ENCODE measurements at regions not wholly inside any gene's neighbourhood (a gene's known extent, or its start where the extent isn't known, plus 50 kb on each side); places are given as distances from the start of the nearest gene placed in this dataset.
A peak's percentile ranks its signal among the peaks of the same experiment; 100 is the strongest.

DNA sequence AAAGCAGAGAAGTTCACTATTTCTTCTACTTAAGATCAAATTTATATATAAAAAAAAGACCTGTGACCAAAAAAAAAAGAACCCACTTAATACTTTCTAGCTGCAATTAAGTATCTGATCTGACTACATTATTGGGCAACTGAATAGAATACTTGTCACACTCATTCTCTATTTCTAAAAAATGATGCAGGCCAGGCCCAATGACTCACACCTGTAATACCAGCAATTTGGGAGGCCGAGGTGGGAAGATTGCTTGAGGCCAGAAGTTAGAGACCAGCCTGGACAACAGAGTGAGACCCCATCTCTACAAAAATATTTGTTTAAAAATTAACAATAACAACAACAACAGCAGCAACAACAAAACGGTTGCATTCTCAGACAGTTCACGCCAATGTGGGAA, 108.8 kb upstream of the BMP2K start:
- DNase-seq (ENCODE audit: low read depth): no peak
- H3K4me3 ChIP-seq (ENCODE audit: low read length): no peak overlapping the region
- TF ChIP-seq, protein P1, sequence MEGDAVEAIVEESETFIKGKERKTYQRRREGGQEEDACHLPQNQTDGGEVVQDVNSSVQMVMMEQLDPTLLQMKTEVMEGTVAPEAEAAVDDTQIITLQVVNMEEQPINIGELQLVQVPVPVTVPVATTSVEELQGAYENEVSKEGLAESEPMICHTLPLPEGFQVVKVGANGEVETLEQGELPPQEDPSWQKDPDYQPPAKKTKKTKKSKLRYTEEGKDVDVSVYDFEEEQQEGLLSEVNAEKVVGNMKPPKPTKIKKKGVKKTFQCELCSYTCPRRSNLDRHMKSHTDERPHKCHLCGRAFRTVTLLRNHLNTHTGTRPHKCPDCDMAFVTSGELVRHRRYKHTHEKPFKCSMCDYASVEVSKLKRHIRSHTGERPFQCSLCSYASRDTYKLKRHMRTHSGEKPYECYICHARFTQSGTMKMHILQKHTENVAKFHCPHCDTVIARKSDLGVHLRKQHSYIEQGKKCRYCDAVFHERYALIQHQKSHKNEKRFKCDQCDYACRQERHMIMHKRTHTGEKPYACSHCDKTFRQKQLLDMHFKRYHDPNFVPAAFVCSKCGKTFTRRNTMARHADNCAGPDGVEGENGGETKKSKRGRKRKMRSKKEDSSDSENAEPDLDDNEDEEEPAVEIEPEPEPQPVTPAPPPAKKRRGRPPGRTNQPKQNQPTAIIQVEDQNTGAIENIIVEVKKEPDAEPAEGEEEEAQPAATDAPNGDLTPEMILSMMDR (conservative IDR thresholded peaks at IDR 0.05; ENCODE audit: low read depth, low read length): no peak

DNA sequence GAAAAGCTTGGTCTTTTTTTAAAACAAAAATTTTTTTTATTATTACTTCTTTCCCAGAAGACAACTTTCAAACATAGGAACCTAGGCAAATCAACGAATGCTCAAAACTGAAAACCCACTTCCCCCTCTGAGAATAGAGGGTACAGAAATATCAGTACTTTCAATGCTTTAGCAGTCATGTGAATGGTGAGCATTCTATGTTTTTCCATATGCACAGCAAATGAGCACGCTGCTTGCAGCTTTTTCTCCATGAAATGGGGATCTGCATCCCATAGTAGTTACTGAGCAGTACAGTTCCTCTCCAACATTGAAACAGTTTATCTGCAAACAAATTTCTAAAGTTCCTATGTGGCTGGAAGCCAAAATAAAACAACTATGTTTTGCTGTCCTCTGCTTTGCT, 108.4 kb upstream of the BMP2K start:
- TF ChIP-seq, protein P1 (conservative IDR thresholded peaks at IDR 0.05; ENCODE audit: low read depth, low read length): no peak
- no peak overlapping the region for H3K4me3 ChIP-seq (ENCODE audit: low read length)
- no peak for DNase-seq (ENCODE audit: low read depth)

DNA sequence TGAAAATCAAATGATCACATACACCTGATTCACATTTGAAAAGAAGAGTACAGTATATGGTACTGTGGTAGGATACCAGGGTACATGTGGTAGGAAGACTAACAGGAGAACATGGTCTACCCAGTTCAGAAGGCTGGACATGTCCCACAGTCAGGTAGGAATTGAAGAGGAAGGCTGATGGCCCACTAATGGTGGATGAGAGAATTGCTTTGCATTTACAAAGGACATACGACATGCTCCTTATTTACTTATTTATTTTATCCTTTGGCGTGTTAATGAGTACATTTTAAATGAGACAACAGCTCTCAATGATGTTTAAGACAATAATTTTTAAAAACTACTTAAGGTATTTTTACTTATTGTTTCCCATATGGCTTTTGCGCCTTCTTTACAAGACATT, 106.7 kb upstream of the BMP2K start:
- no peak overlapping the region for H3K4me3 ChIP-seq (ENCODE audit: low read length)
- no peak for DNase-seq (ENCODE audit: low read depth)
- TF ChIP-seq, protein P1 (conservative IDR thresholded peaks at IDR 0.05; ENCODE audit: low read depth, low read length): peak; percentile 28

DNA sequence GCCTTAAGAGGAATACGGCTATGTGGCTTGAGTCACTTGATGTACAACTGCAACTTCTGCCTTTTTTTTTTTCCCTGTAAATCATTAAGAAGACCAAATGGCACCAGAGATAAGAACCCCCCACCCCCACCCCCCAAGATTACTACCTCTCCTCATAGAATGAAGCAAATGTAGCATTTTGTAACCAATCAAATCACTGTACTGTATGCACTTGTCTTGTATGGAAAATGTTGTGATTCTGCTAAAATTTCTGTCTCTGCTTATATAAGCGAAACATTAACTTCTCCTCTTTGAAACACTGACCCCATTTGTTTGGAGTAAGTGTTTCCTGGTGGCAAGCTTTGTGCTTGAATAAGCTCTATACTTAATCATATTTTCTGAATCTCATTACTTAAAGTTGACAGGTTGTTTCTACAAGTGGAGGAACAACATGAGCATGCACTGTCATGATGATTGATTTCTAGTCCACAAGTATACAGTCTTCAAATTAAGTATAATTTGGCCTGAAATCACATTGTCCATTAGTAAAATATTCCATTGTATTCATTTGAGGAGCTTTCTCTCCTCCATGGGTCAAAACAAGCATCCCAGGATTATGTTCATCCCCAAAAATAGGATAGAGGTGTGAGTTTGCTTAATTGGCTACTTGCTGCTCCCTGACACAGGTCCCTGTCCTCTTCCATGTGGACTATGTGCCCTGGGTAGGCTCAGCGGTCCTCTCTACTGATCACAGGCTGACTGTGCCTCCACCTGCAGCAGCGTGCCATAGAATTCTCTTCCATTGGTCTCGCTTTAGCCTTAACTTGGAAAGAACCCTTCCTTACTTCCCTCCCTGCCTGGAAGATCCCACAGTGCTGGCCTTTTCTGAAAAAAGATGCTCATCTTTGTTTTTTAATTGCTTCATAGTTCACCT, 104.0 kb upstream of the BMP2K start:
- DNase-seq (ENCODE audit: low read depth): no peak
- no peak overlapping the region for H3K4me3 ChIP-seq (ENCODE audit: low read length)
- TF ChIP-seq, protein P1 (conservative IDR thresholded peaks at IDR 0.05; ENCODE audit: low read depth, low read length): no peak

DNA sequence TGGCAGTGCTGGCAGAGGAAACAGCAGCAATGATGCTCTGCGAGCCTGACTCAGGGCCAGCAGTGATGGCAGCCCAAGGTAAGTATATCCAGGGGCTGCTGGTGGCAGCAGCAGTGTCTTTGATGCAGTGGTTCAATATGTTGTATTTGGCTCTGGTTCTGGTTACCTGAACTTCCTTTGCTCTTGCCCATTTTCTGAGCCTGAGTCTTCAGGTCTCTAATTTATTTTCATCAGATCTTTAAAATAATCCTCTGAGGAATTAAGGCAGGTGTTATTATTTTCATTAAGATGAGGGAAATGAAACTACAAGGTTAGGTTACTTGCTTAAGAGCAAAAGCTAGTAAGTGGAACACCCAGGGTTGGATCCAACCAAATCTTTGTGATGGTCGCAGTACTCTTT, 102.8 kb upstream of the BMP2K start:
- TF ChIP-seq, protein P1 (conservative IDR thresholded peaks at IDR 0.05; ENCODE audit: low read depth, low read length): no peak
- DNase-seq (ENCODE audit: low read depth): no peak

DNA sequence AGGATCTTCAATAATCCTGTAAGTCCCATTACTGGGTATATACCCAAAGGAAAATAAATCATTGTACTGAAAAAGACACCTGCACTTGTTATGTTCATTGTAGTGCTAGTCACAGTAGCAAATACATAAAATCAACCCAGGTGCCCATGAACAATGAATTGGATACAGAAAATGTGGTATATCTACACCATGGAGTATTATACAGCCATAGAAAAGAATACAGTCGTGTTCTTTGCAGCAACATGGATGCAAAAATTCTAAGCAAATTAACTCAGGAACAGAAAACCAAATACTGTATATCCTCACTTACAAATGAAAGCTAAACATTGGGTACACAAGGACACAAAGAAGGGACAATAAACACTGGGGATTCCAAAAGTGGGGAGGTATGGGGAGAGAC, 100.8 kb upstream of the BMP2K start:
- TF ChIP-seq, protein P1 (conservative IDR thresholded peaks at IDR 0.05; ENCODE audit: low read depth, low read length): no peak
- DNase-seq (ENCODE audit: low read depth): no peak
- H3K4me3 ChIP-seq (ENCODE audit: low read length): no peak overlapping the region

More for the DNA sequence above, 102.8 kb upstream of the BMP2K start:
- no peak overlapping the region for H3K4me3 ChIP-seq (ENCODE audit: low read length)

DNA sequence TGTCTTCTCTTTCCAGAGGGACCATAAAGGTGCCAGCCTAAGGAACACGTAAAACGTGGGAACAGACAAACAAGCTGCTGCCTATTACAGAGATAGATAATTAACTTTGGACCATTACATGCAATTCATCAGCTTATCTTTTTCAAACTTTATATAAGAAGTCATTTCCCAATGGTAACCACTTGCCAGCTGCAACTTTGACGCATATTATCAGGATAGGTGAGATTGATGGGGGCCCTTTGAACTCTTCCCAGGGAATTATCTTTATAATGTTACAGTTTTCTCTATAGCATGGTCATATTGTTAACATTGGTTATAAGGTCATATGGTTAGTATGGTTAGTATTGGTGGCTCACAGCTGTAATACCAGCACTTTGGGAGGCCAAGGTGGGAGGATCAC, 94.1 kb upstream of the BMP2K start:
- DNase-seq (ENCODE audit: low read depth): no peak
- H3K4me3 ChIP-seq (ENCODE audit: low read length): no peak overlapping the region
- TF ChIP-seq, protein P1 (conservative IDR thresholded peaks at IDR 0.05; ENCODE audit: low read depth, low read length): no peak
